CD14-positive monocyte (primary cell): ENCODE measurements at regions not wholly inside any gene's neighbourhood (a gene's known extent, or its start where the extent isn't known, plus 50 kb on each side); places are given as distances from the start of the nearest gene placed in this dataset.

Experiments used
- DNase-seq, 3 donors: peaks; one replicate each; pipeline ENCODE4 v3.0.0-alpha.2; 2011 to 2022
- H2AFZ ChIP-seq: 2 replicates; pipeline ENCODE4 v1.6.0; 2012; ENCODE audit warnings: mild to moderate bottlenecking, low read depth, low read length, inconsistent platforms; ENCODE audit not compliant: insufficient read depth, poor library complexity, severe bottlenecking
- H3K27ac ChIP-seq, 2 donors: 1 replicate in 1 of 2; 2 replicates in 1 of 2; pipeline ENCODE4 v1.5.1; 2012 to 2013; ENCODE audit warnings: low read length in 2 of 2, control low read depth in 1 of 2, inconsistent platforms in 1 of 2, low read depth in 1 of 2, mild to moderate bottlenecking in 1 of 2
- H3K27me3 ChIP-seq, 2 donors: one replicate each; pipeline versions ENCODE4 v1.6.0 to v1.6.1; 2011 to 2013; ENCODE audit warnings: low read length in 2 of 2; ENCODE audit not compliant: control insufficient read depth in 2 of 2, insufficient read depth in 2 of 2
- H3K36me3 ChIP-seq, 2 donors: replicated peaks in 1 of 2; 1 replicate in 1 of 2; 2 replicates in 1 of 2; pipeline versions ENCODE4 v1.5.1 to v1.6.1; 2012 to 2013; ENCODE audit warnings: low read length in 2 of 2, control low read depth in 1 of 2, inconsistent platforms in 1 of 2, mild to moderate bottlenecking in 1 of 2; ENCODE audit not compliant: insufficient read depth in 2 of 2, control insufficient read depth in 1 of 2
- H3K4me1 ChIP-seq, 2 donors: 1 replicate in 1 of 2; 2 replicates in 1 of 2; pipeline versions ENCODE4 v1.5.1 to v1.6.1; 2012 to 2013; ENCODE audit warnings: low read length in 2 of 2, control low read depth in 1 of 2, inconsistent platforms in 1 of 2, mild to moderate bottlenecking in 1 of 2, moderate library complexity in 1 of 2; ENCODE audit not compliant: insufficient read depth in 2 of 2, control insufficient read depth in 1 of 2
- H3K4me2 ChIP-seq: replicated peaks from 2 replicates; pipeline ENCODE3; 2012; ENCODE audit warnings: low read length, moderate library complexity, mild to moderate bottlenecking; ENCODE audit not compliant: poor library complexity, severe bottlenecking; ENCODE audit errors: extremely low read depth
- H3K4me3 ChIP-seq, 3 experiments: fragments of 200-600 bp in 1 of 3; sonication (generic) in 1 of 3; replicated peaks in 1 of 3; 1 replicate in 2 of 3; 2 replicates in 1 of 3; pipeline ENCODE4 v1.5.1; 2011 to 2013; ENCODE audit warnings: low read length in 3 of 3, mild to moderate bottlenecking in 3 of 3, control low read depth in 2 of 3, low read depth in 2 of 3, inconsistent platforms in 1 of 3, moderate library complexity in 1 of 3
- H3K79me2 ChIP-seq: 2 replicates; pipeline ENCODE4 v1.6.0; 2012; ENCODE audit warnings: mild to moderate bottlenecking, control low read depth, inconsistent platforms, low read length, moderate library complexity; ENCODE audit not compliant: insufficient read depth
- H3K9ac ChIP-seq: 2 replicates; pipeline ENCODE4 v1.6.0; 2017; ENCODE audit warnings: low read length, mild to moderate bottlenecking; ENCODE audit not compliant: insufficient read depth, poor library complexity, severe bottlenecking
- H3K9me3 ChIP-seq, 2 donors: replicated peaks in 1 of 2; 1 replicate in 1 of 2; 2 replicates in 1 of 2; pipeline versions ENCODE4 v1.5.1 to v1.6.1; 2012 to 2013; ENCODE audit warnings: low read length in 2 of 2, control low read depth in 1 of 2; ENCODE audit not compliant: control insufficient read depth in 1 of 2, insufficient read depth in 1 of 2
- H4K20me1 ChIP-seq: 2 replicates; pipeline ENCODE4 v1.6.0; 2012; ENCODE audit warnings: mild to moderate bottlenecking, low read length, control low read depth, moderate library complexity; ENCODE audit not compliant: insufficient read depth
- H3K27ac Mint-ChIP-seq, 7 donors: one replicate each; pipeline ENCODE4 v1.8.0; 2020; ENCODE audit warnings: mild to moderate bottlenecking in 7 of 7, mixed read lengths in 7 of 7, moderate library complexity in 6 of 7, inconsistent platforms in 2 of 7
- H3K27me3 Mint-ChIP-seq, 3 donors: one replicate each; pipeline ENCODE4 v1.8.0; 2021 to 2022; ENCODE audit warnings: low read depth in 3 of 3, mild to moderate bottlenecking in 3 of 3, mixed read lengths in 3 of 3, moderate library complexity in 3 of 3, inconsistent platforms in 1 of 3
- H3K36me3 Mint-ChIP-seq, 2 donors: one replicate each; pipeline ENCODE4 v1.8.0; 2020; ENCODE audit warnings: mixed read lengths in 2 of 2, inconsistent platforms in 1 of 2, mild to moderate bottlenecking in 1 of 2
- H3K4me1 Mint-ChIP-seq: one replicate; pipeline ENCODE4 v1.8.0; 2020; ENCODE audit warnings: mild to moderate bottlenecking, mixed read lengths
- H3K4me3 Mint-ChIP-seq, 2 donors: one replicate each; pipeline ENCODE4 v1.8.0; 2020; ENCODE audit warnings: mild to moderate bottlenecking in 2 of 2, mixed read lengths in 2 of 2, moderate library complexity in 1 of 2
- H3K9me3 Mint-ChIP-seq, 7 donors: one replicate each; pipeline ENCODE4 v1.8.0; 2020 to 2022; ENCODE audit warnings: mixed read lengths in 7 of 7, mild to moderate bottlenecking in 6 of 7, moderate library complexity in 6 of 7, inconsistent platforms in 2 of 7
- CTCF ChIP-seq: fragments of 200-600 bp; IDR thresholded peaks from one replicate; pipeline ENCODE4 v1.8.0; 2022; ENCODE audit warnings: antibody characterized with exemption, mild to moderate bottlenecking
- WGBS: methylation state at CpG from one replicate; pipeline ENCODE4 v1.1.5; 2013; ENCODE audit warnings: missing lambda C conversion rate; ENCODE audit not compliant: insufficient coverage; 5-methylcytosine and 5-hydroxymethylcytosine counted together
- intact Hi-C, 2 donors: fragments of 100-400 bp; cut with micrococcal nuclease; formaldehyde crosslinking; loops; one replicate each; pipeline versions ENCODE4 v1.15.0 to v1.15.1; 2023

GRCh38 chr3:17980863-17981262 lies 238.4 kb upstream of the TBC1D5 start:
- H3K27me3 Mint-ChIP-seq, result no peaks in the 10 kb centered on the region

DNA sequence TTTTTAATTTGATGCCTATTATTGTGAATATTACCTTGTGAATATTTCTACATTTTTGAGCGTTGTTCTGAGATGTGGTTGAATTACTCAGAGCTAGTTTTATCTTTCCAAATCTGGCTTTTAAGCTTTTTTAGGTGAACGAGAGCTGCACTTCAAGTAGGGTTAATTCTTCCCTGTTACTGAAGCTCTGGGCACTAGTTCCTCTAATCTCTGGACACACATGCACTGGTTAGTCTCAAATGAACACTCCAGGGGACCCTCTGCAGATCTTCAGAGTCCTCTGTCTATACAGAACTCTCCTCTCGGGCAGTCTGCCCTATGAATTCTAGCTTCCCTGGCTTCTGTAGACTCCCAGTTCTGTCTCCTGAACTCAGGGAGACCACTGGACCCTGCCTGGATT lies 237.5 kb upstream of the TBC1D5 start:
- Histone ChIP-seq H3K27me3 (no peaks in the 10 kb centered on the region), H3K27ac (no peak overlapping the region), H3K4me3 (no peak overlapping the region), H2AFZ (no peak overlapping the region), H3K4me1 (peaks cover 17 to 19% of the 10 kb centered on the region in 2 donors), H3K4me2 (no peak overlapping the region), H4K20me1 (no peaks in the 10 kb centered on the region), H3K36me3 (no peaks in the 10 kb centered on the region), H3K9me3 (no peaks in the 10 kb centered on the region), H3K79me2 (no peaks in the 10 kb centered on the region), H3K9ac (no peak overlapping the region)
- DNase-seq, result no peak
- Mint-ChIP-seq H3K9me3 (no peaks in the 10 kb centered on the region), H3K27me3 (no peaks in the 10 kb centered on the region), H3K27ac (no peak overlapping the region), H3K4me3 (no peak overlapping the region), H3K36me3 (no peaks in the 10 kb centered on the region), H3K4me1 (peaks cover 27% of the 10 kb centered on the region)
- WGBS, result 0% methylated on average over 2 of the region's 3 CpGs
- intact Hi-C loops, result no loop called here
- no peak for TF ChIP-seq CTCF

More at GRCh38 chr3:17980863-17981262, 238.4 kb upstream of the TBC1D5 start:
- Mint-ChIP-seq H3K4me3 (no peak overlapping the region), H3K4me1 (peaks cover 27% of the 10 kb centered on the region), H3K27ac (no peak overlapping the region), H3K36me3 (no peaks in the 10 kb centered on the region), H3K9me3 (no peaks in the 10 kb centered on the region)
- no peaks in the 10 kb centered on the region for H3K36me3 ChIP-seq
- no peak overlapping the region for H3K4me2 ChIP-seq
- H3K4me3 ChIP-seq, result no peak overlapping the region
- no peaks in the 10 kb centered on the region for H4K20me1 ChIP-seq
- H3K9me3 ChIP-seq, result no peaks in the 10 kb centered on the region
- H3K27me3 ChIP-seq, result no peaks in the 10 kb centered on the region
- H3K79me2 ChIP-seq, result no peaks in the 10 kb centered on the region
- no peak for TF ChIP-seq CTCF
- H3K4me1 ChIP-seq, result peaks cover 17 to 19% of the 10 kb centered on the region in 2 donors
- peak overlapping the region; percentile 4 for H2AFZ ChIP-seq
- intact Hi-C loops, result no loop called here
- H3K9ac ChIP-seq, result no peak overlapping the region
- no peak overlapping the region for H3K27ac ChIP-seq
- 20% methylated on average over 1 of the region's 2 CpGs for WGBS
- DNase-seq, result no peak
